Activated B cell treated with CpG ODN at 0.5 μM for 24 hours (primary cell): ENCODE measurements at regions not wholly inside any gene's neighbourhood (a gene's known extent, or its start where the extent isn't known, plus 50 kb on each side); places are given as distances from the start of the nearest gene placed in this dataset.

ENCODE experiments used
- ATAC-seq: fragments of 200-7000 bp; cut with Tn5 transposase; one replicate; pipeline ENCODE4 v1.10.0; 2021; ENCODE audit warnings: low read depth, mild to moderate bottlenecking, moderate library complexity
- CTCF ChIA-PET: fragments of 350-600 bp; sonication (Branson Sonifier 250); formaldehyde crosslinking; loops from one replicate; lab custom pipeline; 2021; ENCODE audit warnings: antibody characterized with exemption; lab: Charles Lee
- POLR2A ChIA-PET: fragments of 350-600 bp; sonication (Branson Sonifier 250); formaldehyde crosslinking; loops from one replicate; lab custom pipeline; 2021; ENCODE audit warnings: antibody characterized with exemption; lab: Charles Lee
- DNase-seq: peaks from one replicate; pipeline ENCODE4 v3.0.0; 2022
- H3K27ac Mint-ChIP-seq: one replicate; pipeline ENCODE4 v1.8.0; 2020; ENCODE audit warnings: mixed read lengths
- H3K27me3 Mint-ChIP-seq: one replicate; pipeline ENCODE4 v1.8.0; 2021; ENCODE audit warnings: mixed read lengths
- H3K36me3 Mint-ChIP-seq: one replicate; pipeline ENCODE4 v1.8.0; 2021; ENCODE audit warnings: low read depth, mixed read lengths
- H3K4me1 Mint-ChIP-seq: one replicate; pipeline ENCODE4 v1.8.0; 2021; ENCODE audit warnings: mixed read lengths
- H3K4me3 Mint-ChIP-seq: one replicate; pipeline ENCODE4 v1.8.0; 2020; ENCODE audit warnings: mild to moderate bottlenecking, mixed read lengths
- H3K9me3 Mint-ChIP-seq: one replicate; pipeline ENCODE4 v1.8.0; 2020; ENCODE audit warnings: mixed read lengths
- intact Hi-C: fragments of 100-400 bp; cut with micrococcal nuclease; formaldehyde crosslinking; loops from one replicate; pipeline ENCODE4 v1.15.1; 2024
- TF ChIP-seq, protein P1 (sequence below): fragments of 200-600 bp; IDR thresholded peaks from one replicate; pipeline ENCODE4 v1.8.0; 2022; ENCODE audit warnings: antibody characterized with exemption, mild to moderate bottlenecking

DNA sequence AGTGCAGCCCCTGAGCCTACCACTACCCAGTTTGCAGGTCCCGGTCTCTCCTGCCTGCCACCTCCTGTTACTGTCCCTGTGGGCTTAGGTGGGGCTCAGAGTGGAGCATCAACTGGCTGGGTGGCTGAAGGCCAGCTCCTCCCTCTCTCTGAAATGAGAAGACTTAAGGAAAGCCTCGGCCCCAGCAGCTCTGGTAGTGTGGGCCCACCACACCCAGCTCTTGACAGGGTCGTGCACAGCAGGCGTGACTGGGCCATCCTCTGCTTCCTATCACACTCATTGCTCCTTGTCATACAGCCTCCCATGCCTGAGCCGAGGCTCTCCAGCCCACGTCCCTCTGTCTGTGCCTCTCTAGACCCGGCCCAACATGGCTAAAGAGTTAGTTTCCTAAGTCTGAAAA, 142.7 kb upstream of the LINGO1 start:
- H3K27ac Mint-ChIP-seq, result no peak overlapping the region
- H3K9me3 Mint-ChIP-seq, result peaks cover under 1% of the 10 kb centered on the region
- H3K27me3 Mint-ChIP-seq, result peaks cover 5% of the 10 kb centered on the region
- no peak for DNase-seq
- H3K4me1 Mint-ChIP-seq, result no peaks in the 10 kb centered on the region
- intact Hi-C loops, result no loop called here
- POLR2A ChIA-PET, result no interaction called here
- TF ChIP-seq, protein P1, sequence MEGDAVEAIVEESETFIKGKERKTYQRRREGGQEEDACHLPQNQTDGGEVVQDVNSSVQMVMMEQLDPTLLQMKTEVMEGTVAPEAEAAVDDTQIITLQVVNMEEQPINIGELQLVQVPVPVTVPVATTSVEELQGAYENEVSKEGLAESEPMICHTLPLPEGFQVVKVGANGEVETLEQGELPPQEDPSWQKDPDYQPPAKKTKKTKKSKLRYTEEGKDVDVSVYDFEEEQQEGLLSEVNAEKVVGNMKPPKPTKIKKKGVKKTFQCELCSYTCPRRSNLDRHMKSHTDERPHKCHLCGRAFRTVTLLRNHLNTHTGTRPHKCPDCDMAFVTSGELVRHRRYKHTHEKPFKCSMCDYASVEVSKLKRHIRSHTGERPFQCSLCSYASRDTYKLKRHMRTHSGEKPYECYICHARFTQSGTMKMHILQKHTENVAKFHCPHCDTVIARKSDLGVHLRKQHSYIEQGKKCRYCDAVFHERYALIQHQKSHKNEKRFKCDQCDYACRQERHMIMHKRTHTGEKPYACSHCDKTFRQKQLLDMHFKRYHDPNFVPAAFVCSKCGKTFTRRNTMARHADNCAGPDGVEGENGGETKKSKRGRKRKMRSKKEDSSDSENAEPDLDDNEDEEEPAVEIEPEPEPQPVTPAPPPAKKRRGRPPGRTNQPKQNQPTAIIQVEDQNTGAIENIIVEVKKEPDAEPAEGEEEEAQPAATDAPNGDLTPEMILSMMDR, result no peak
- ATAC-seq, result no peak
- H3K4me3 Mint-ChIP-seq, result no peak overlapping the region
- CTCF ChIA-PET, result no interaction called here
- H3K36me3 Mint-ChIP-seq, result no peaks in the 10 kb centered on the region

DNA sequence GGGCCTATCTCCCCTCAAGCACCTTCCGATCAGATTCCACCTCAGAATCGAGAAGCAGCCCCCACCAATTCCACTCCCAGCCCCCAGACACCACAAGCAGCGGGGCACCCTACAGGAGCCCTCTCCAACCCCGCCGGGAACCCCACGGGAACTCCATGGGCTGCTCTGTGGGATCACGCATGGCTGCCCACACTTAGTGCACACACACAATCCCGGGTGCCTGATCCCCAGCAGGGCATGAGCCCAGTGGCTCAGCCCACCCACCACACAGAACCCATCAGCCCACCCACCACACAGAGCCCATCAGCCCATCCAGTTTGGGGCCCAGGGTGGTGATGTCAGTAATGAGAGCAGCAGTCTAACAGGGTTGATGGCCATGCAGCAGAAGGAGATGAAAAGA, 141.6 kb upstream of the LINGO1 start:
- Mint-ChIP-seq H3K4me3 (no peak overlapping the region), H3K27me3 (peaks cover 5% of the 10 kb centered on the region), H3K4me1 (no peaks in the 10 kb centered on the region), H3K27ac (no peak overlapping the region), H3K36me3 (no peaks in the 10 kb centered on the region), H3K9me3 (no peaks in the 10 kb centered on the region)
- DNase-seq, result no peak
- ATAC-seq, result no peak
- TF ChIP-seq, protein P1, result no peak
- ChIA-PET POLR2A (no interaction called here), CTCF (no interaction called here)
- intact Hi-C loops, result no loop called here

DNA sequence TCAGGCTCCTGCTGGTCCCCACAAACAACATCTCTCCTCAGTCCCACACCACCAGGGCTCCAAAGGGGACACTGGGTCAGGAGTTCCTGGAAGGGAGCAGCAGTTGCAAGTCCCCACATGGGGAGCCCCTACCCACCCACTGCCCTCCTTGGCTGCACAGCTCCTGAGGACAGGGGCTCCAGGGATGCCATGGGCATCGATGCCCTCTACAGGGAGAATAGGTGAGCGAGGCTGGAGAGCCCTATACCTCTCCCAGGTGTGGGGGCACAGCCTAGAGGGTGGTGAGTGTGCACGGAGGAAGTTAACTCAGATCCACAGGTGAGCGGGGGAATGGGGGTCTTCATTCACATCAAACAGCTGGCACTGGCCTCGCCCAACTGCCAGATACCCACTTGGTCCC, 141.2 kb upstream of the LINGO1 start:
- Mint-ChIP-seq H3K27ac (no peak overlapping the region), H3K36me3 (no peaks in the 10 kb centered on the region), H3K9me3 (no peaks in the 10 kb centered on the region), H3K27me3 (peaks cover 8% of the 10 kb centered on the region), H3K4me1 (no peaks in the 10 kb centered on the region), H3K4me3 (no peak overlapping the region)
- ChIA-PET POLR2A (no interaction called here), CTCF (no interaction called here)
- ATAC-seq (no peak), DNase-seq (no peak)
- intact Hi-C loops, result no loop called here
- TF ChIP-seq, protein P1, result no peak

DNA sequence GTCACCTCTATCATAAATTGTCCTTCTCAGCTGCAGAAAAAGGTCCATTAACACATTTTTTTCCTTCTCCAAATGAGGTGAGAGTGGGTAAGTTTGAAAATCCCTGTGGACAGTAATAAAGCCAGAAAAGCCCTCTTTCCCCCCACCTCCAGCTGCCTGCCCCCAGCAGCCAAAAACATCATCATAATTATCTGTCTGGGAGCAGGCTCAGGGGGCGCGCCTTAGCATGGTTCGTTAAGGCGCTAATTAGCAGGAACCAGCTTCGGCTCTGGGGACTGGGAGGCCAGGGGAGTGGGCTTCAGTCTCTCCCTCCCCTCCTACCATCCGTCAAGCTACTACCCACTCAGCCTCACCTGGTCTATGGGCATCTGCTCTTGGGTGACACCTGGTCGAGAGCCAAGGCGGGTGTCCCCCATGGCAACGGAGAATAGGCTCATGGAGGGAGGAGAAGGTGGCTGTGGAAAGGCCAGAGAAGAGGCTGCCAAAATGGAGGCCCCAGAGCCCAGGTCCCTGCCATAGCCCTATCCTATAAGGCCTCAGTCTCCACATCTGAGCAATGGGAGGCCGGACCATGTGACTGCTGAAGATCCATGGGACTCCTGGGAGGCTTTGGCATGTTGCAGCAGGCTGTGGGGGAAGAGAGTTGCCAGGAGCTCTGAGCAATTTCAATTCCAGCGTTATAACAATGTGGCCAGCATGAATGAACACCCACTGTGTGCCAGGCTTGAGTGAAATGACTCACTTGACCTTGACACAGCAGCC, 140.1 kb upstream of the LINGO1 start:
- ChIA-PET CTCF (no interaction called here), POLR2A (no interaction called here)
- H3K36me3 Mint-ChIP-seq, result no peaks in the 10 kb centered on the region
- no peaks in the 10 kb centered on the region for H3K9me3 Mint-ChIP-seq
- no peak overlapping the region for H3K27ac Mint-ChIP-seq
- peaks cover 9% of the 10 kb centered on the region for H3K27me3 Mint-ChIP-seq
- H3K4me3 Mint-ChIP-seq, result no peak overlapping the region
- ATAC-seq (no peak), DNase-seq (no peak)
- TF ChIP-seq, protein P1, result no peak
- intact Hi-C loops, result no loop called here
- H3K4me1 Mint-ChIP-seq, result no peaks in the 10 kb centered on the region

DNA sequence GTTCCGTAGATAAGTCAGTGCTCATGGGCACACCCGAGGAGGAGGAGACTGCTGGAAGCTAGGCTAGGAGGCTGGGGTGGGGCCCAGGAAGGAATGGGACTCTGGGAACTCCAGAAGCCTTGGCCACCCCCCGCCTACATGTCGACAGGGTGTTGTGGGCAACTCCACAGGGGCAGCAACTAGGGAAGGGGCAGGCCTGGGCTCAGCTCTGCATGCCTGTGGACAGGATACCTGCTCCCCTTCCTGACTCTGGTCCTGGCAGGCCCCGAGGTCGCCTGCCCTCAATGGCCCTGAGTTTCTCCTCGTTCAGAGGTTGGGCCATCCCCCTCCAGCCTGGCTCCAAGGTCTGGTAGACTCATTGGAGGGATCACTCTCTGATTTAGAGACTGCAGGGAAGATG, 138.9 kb upstream of the LINGO1 start:
- Mint-ChIP-seq H3K4me3 (no peak overlapping the region), H3K27ac (no peak overlapping the region), H3K27me3 (peaks cover 13% of the 10 kb centered on the region), H3K9me3 (no peaks in the 10 kb centered on the region), H3K36me3 (no peaks in the 10 kb centered on the region), H3K4me1 (no peaks in the 10 kb centered on the region)
- no peak for DNase-seq
- intact Hi-C loops, result no loop called here
- POLR2A ChIA-PET, result no interaction called here
- CTCF ChIA-PET, result no interaction called here
- ATAC-seq, result no peak
- TF ChIP-seq, protein P1, result no peak
